ENCODE measurements at regions not wholly inside any gene's neighbourhood (a gene's known extent, or its start where the extent isn't known, plus 50 kb on each side); places are given as distances from the start of the nearest gene placed in this dataset.

DNA sequence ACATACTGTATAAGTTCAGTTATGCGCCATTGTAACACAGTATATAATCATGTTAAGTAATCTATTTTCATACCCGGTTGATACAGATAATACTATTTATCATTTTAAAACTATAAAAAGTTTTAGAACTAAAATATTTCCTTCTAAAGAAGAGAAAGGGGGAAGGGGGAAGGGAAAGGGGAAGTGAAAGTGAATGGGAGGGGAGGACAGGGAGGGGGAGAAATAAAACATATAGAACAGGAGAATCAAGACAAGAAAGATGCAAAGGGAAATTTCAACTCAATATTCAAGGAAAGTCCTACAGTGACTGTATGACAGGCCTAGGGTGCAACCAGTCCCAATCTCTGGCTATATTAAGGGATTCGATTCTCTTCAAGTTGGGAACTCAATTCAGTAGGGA is 1278.8 kb downstream of the MAT2B start:
- no peaks in the 10 kb centered on the region for H3K4me1 ChIP-seq (ENCODE audit: control insufficient read depth in 1 of 2, insufficient read depth in 2 of 2, low read length in 2 of 2)
- H3K27ac ChIP-seq (ENCODE audit: low read length): no peak overlapping the region
- no peaks in the 10 kb centered on the region for H3K27me3 ChIP-seq (ENCODE audit: low read depth, low read length)
- no peak overlapping the region for H3K4me3 ChIP-seq (ENCODE audit: low read depth in 1 of 2, low read length in 2 of 2)
- no peaks in the 10 kb centered on the region for H3K36me3 ChIP-seq (ENCODE audit: control insufficient read depth in 1 of 2, insufficient read depth in 2 of 2, low read length in 2 of 2)
- no peaks in the 10 kb centered on the region for H3K9me3 ChIP-seq (ENCODE audit: control insufficient read depth in 1 of 2, low read length in 2 of 2)

DNA sequence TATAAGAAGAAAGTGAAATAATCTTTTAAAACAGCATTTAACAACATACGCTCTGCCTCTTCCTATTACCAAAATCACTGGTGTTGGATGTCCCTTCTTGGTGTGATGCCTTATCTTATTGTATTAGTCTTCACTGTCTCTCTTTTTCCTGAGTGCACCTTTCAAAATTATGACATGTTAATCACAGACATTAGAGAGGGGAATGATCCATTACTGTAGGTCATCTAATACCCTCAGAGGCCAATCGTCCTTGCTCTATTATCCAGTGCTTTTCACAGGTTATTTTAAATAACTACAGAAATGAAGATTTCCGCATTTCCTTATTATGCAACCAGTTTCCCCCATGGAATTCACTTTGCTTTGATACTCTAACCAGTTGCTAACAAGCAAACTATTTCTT is 1292.7 kb downstream of the MAT2B start:
- H3K9me3 ChIP-seq (ENCODE audit: control insufficient read depth in 1 of 2, low read length in 2 of 2): no peaks in the 10 kb centered on the region
- no peak overlapping the region for H3K4me3 ChIP-seq (ENCODE audit: low read depth in 1 of 2, low read length in 2 of 2)
- H3K36me3 ChIP-seq (ENCODE audit: control insufficient read depth in 1 of 2, insufficient read depth in 2 of 2, low read length in 2 of 2): no peaks in the 10 kb centered on the region
- H3K27ac ChIP-seq (ENCODE audit: low read length): no peak overlapping the region
- no peaks in the 10 kb centered on the region for H3K4me1 ChIP-seq (ENCODE audit: control insufficient read depth in 1 of 2, insufficient read depth in 2 of 2, low read length in 2 of 2)
- H3K27me3 ChIP-seq (ENCODE audit: low read depth, low read length): no peaks in the 10 kb centered on the region

DNA sequence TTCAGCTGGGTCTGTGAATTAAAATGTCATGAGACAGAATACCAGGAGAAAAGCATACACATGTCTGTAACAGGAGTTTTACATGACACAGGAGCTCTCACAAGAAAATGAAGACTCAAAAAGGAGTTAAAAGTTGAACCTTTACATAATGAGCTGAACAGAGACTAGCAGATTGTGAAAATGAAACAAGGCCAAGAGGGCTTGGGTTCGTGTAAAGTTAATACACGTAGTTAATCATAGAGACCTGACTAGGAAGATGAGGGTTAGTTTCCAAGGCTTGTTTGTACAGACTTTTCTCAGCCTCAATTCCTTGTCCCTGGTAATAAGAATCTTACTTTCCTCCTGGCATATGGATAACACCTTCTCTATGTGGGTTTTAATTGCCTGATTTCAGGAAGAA is 1294.0 kb downstream of the MAT2B start:
- H3K4me3 ChIP-seq (ENCODE audit: low read depth in 1 of 2, low read length in 2 of 2): no peak overlapping the region
- no peaks in the 10 kb centered on the region for H3K36me3 ChIP-seq (ENCODE audit: control insufficient read depth in 1 of 2, insufficient read depth in 2 of 2, low read length in 2 of 2)
- no peaks in the 10 kb centered on the region for H3K9me3 ChIP-seq (ENCODE audit: control insufficient read depth in 1 of 2, low read length in 2 of 2)
- no peak overlapping the region for H3K27ac ChIP-seq (ENCODE audit: low read length)
- no peaks in the 10 kb centered on the region for H3K27me3 ChIP-seq (ENCODE audit: low read depth, low read length)
- H3K4me1 ChIP-seq (ENCODE audit: control insufficient read depth in 1 of 2, insufficient read depth in 2 of 2, low read length in 2 of 2): no peaks in the 10 kb centered on the region

DNA sequence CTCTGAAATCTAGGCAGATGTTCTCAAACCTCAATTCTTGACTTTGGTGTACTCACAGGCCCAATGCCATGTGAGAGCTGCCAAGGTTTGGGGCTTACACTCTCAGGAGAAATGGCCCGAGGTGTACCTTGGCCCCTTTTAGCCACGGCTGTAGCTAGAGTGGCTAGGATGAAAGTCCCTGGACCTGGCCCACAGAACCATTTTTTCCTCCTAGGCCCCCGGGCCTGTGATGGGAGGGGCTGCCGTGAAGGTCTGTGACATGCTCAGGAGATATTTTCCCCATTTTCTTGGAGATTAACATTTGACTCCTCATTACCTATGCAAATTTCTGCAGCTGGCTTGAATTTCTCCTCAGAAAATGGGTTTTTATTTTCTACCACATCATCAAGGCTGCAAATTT is 1296.5 kb downstream of the MAT2B start:
- H3K4me1 ChIP-seq (ENCODE audit: control insufficient read depth in 1 of 2, insufficient read depth in 2 of 2, low read length in 2 of 2): no peaks in the 10 kb centered on the region
- no peak overlapping the region for H3K4me3 ChIP-seq (ENCODE audit: low read depth in 1 of 2, low read length in 2 of 2)
- H3K9me3 ChIP-seq (ENCODE audit: control insufficient read depth in 1 of 2, low read length in 2 of 2): no peaks in the 10 kb centered on the region
- no peak overlapping the region for H3K27ac ChIP-seq (ENCODE audit: low read length)
- no peaks in the 10 kb centered on the region for H3K27me3 ChIP-seq (ENCODE audit: low read depth, low read length)
- H3K36me3 ChIP-seq (ENCODE audit: control insufficient read depth in 1 of 2, insufficient read depth in 2 of 2, low read length in 2 of 2): no peaks in the 10 kb centered on the region

DNA sequence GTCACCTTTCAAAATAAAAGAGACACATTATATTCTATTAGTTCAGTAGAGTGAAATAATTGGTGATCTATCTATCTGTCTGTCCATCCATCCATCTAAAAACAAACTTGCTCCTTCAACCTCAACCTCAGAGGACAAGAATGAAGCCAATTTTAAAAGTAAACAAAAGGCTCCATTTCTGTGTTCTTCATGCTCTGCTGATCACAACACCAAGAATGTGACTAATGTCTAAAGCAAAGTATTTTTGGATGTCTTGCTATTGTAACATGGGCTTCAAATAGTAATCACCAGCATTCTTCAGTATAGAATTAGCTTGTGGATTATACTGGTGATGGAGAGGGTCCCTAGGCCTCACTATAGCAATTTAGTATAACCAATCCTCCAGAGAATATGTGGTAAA is 1304.4 kb downstream of the MAT2B start:
- H3K9me3 ChIP-seq (ENCODE audit: control insufficient read depth in 1 of 2, low read length in 2 of 2): no peaks in the 10 kb centered on the region
- no peaks in the 10 kb centered on the region for H3K36me3 ChIP-seq (ENCODE audit: control insufficient read depth in 1 of 2, insufficient read depth in 2 of 2, low read length in 2 of 2)
- no peak overlapping the region for H3K27ac ChIP-seq (ENCODE audit: low read length)
- no peaks in the 10 kb centered on the region for H3K4me1 ChIP-seq (ENCODE audit: control insufficient read depth in 1 of 2, insufficient read depth in 2 of 2, low read length in 2 of 2)
- no peak overlapping the region for H3K4me3 ChIP-seq (ENCODE audit: low read depth in 1 of 2, low read length in 2 of 2)
- no peaks in the 10 kb centered on the region for H3K27me3 ChIP-seq (ENCODE audit: low read depth, low read length)

DNA sequence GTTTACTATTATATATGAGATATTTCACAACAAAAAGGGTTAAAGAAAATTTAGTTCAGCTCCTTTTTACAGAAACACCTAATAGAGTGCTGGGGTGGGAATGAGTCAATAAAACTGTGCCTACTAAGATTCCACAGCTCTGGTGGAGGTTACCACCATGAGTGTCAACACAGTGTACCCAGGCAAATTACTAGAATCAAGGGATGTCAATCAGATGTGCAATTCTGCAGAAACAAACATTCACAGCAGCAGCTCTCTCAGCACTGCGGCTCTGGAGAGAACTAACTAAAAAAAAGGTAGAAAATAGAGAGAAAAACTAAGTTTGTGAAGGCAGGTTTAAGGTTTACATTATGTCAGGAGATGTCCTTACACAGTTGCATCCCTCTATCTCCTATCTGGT is 1313.0 kb downstream of the MAT2B start:
- H3K9me3 ChIP-seq (ENCODE audit: control insufficient read depth in 1 of 2, low read length in 2 of 2): no peaks in the 10 kb centered on the region
- no peak overlapping the region for H3K4me3 ChIP-seq (ENCODE audit: low read depth in 1 of 2, low read length in 2 of 2)
- H3K4me1 ChIP-seq (ENCODE audit: control insufficient read depth in 1 of 2, insufficient read depth in 2 of 2, low read length in 2 of 2): no peaks in the 10 kb centered on the region
- no peaks in the 10 kb centered on the region for H3K27me3 ChIP-seq (ENCODE audit: low read depth, low read length)
- H3K27ac ChIP-seq (ENCODE audit: low read length): no peak overlapping the region
- no peaks in the 10 kb centered on the region for H3K36me3 ChIP-seq (ENCODE audit: control insufficient read depth in 1 of 2, insufficient read depth in 2 of 2, low read length in 2 of 2)

DNA sequence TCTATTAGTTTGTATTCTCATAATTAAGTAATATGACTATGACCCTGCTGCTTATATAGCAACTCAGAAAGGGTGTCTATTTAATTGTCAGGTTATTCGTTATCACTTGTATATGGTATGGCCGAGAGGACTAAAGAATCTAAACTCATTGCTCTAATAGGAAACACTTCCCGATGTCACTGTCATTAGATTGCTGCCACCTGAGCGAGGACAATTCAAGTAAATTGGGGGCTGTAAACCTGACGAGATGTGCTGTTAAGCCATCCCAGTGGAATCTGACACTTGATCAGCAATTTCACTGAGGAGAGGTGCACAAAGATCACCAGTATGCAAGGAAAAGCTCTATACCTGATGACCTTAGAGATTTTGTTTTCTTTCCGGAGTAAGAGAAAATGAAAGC is 1319.3 kb downstream of the MAT2B start:
- H3K4me3 ChIP-seq (ENCODE audit: low read depth in 1 of 2, low read length in 2 of 2): no peak overlapping the region
- H3K27ac ChIP-seq (ENCODE audit: low read length): no peak overlapping the region
- H3K36me3 ChIP-seq (ENCODE audit: control insufficient read depth in 1 of 2, insufficient read depth in 2 of 2, low read length in 2 of 2): no peaks in the 10 kb centered on the region
- H3K9me3 ChIP-seq (ENCODE audit: control insufficient read depth in 1 of 2, low read length in 2 of 2): no peaks in the 10 kb centered on the region
- no peaks in the 10 kb centered on the region for H3K27me3 ChIP-seq (ENCODE audit: low read depth, low read length)
- no peaks in the 10 kb centered on the region for H3K4me1 ChIP-seq (ENCODE audit: control insufficient read depth in 1 of 2, insufficient read depth in 2 of 2, low read length in 2 of 2)

DNA sequence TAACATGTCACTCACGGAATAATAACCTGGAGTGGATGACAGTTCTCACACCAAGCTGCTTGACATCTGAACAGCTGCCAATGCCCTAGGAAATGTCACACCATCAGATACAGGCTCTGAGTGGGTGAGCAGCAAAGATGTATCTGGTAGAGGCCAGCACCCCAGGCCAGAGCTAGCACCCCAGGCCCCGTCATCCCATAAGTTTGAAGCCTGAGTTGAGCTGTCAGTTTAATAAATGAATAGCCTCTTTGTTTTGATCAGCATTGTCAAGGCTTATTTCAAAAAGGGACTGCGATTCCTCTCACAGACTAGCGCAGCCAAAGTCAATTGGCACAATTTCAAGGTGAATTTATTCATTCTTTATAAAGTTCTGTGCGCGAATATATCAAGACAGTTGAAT is 1327.1 kb downstream of the MAT2B start:
- H3K4me1 ChIP-seq (ENCODE audit: control insufficient read depth in 1 of 2, insufficient read depth in 2 of 2, low read length in 2 of 2): no peaks in the 10 kb centered on the region
- no peaks in the 10 kb centered on the region for H3K36me3 ChIP-seq (ENCODE audit: control insufficient read depth in 1 of 2, insufficient read depth in 2 of 2, low read length in 2 of 2)
- H3K4me3 ChIP-seq (ENCODE audit: low read depth in 1 of 2, low read length in 2 of 2): no peak overlapping the region
- H3K9me3 ChIP-seq (ENCODE audit: control insufficient read depth in 1 of 2, low read length in 2 of 2): no peaks in the 10 kb centered on the region
- H3K27ac ChIP-seq (ENCODE audit: low read length): no peak overlapping the region
- H3K27me3 ChIP-seq (ENCODE audit: low read depth, low read length): no peaks in the 10 kb centered on the region

DNA sequence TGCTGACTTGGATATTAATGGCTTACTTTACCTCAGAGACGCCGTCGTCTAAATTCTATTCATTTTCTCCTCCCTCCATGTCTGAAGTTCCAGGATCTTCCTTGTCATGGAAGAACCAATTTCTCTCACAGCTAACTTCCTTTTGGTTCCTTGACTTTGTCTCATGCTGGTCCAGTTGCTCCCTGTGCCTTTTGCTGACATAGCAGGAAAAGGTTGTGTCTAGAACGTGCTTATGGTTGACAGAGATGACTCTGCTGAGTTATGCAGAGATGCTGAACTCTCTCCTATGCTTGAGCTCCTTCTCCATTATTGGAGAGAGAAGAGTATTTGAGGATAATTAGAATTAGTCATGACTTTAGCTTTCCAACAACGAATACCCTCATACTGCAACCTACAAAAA is 1338.9 kb downstream of the MAT2B start:
- no peaks in the 10 kb centered on the region for H3K36me3 ChIP-seq (ENCODE audit: control insufficient read depth in 1 of 2, insufficient read depth in 2 of 2, low read length in 2 of 2)
- H3K4me3 ChIP-seq (ENCODE audit: low read depth in 1 of 2, low read length in 2 of 2): no peak overlapping the region
- H3K9me3 ChIP-seq (ENCODE audit: control insufficient read depth in 1 of 2, low read length in 2 of 2): no peaks in the 10 kb centered on the region
- H3K27me3 ChIP-seq (ENCODE audit: low read depth, low read length): no peaks in the 10 kb centered on the region
- no peak overlapping the region for H3K27ac ChIP-seq (ENCODE audit: low read length)
- H3K4me1 ChIP-seq (ENCODE audit: control insufficient read depth in 1 of 2, insufficient read depth in 2 of 2, low read length in 2 of 2): no peaks in the 10 kb centered on the region

DNA sequence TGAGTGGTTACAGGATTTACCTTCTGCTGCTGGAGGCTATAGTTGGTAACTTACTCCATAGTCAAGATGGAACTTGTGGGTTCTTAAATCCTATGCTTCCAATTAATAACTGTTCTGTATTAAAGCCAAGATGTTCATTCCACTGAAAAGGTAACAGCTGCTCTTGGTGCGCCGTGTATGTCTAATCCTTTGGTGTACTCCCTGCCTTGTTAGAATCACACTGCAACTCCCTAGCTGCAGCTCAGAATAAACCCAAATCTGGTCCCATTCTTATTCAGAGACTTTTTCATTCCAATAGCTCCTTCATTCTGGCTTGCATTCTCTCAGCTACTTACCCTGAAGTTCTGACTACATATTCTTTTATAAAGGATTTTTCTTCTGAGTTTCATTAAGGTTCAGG is 1355.5 kb downstream of the MAT2B start:
- no peaks in the 10 kb centered on the region for H3K27me3 ChIP-seq (ENCODE audit: low read depth, low read length)
- H3K36me3 ChIP-seq (ENCODE audit: control insufficient read depth in 1 of 2, insufficient read depth in 2 of 2, low read length in 2 of 2): no peaks in the 10 kb centered on the region

DNA sequence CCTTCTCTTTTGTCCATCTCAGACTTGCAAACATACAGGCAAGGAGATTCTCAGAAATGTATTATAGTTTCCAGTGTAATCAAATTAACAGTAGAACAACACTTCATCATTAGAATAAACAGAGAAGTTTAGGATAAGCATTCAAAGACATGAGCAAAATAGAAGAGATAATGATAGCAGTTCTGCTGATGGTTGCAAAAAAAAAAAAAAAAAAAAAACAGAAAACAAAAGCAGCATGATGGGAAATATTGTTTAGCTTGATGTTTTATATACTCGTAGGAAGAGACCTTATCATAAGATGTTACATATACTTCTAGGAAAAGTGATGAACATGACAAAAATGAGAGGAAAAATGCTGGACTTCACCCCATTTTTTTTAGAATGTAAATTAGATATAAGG is 1356.2 kb downstream of the MAT2B start:
- Histone ChIP-seq H3K27ac (ENCODE audit: low read length) (no peak overlapping the region), H3K4me3 (ENCODE audit: low read depth in 1 of 2, low read length in 2 of 2) (no peak overlapping the region), H3K36me3 (ENCODE audit: control insufficient read depth in 1 of 2, insufficient read depth in 2 of 2, low read length in 2 of 2) (no peaks in the 10 kb centered on the region), H3K9me3 (ENCODE audit: control insufficient read depth in 1 of 2, low read length in 2 of 2) (no peaks in the 10 kb centered on the region), H3K4me1 (ENCODE audit: control insufficient read depth in 1 of 2, insufficient read depth in 2 of 2, low read length in 2 of 2) (no peaks in the 10 kb centered on the region), H3K27me3 (ENCODE audit: low read depth, low read length) (no peaks in the 10 kb centered on the region)

More for the DNA sequence above, 1355.5 kb downstream of the MAT2B start:
- Histone ChIP-seq H3K9me3 (ENCODE audit: control insufficient read depth in 1 of 2, low read length in 2 of 2) (no peaks in the 10 kb centered on the region), H3K4me3 (ENCODE audit: low read depth in 1 of 2, low read length in 2 of 2) (no peak overlapping the region), H3K27ac (ENCODE audit: low read length) (no peak overlapping the region), H3K4me1 (ENCODE audit: control insufficient read depth in 1 of 2, insufficient read depth in 2 of 2, low read length in 2 of 2) (no peaks in the 10 kb centered on the region)

DNA sequence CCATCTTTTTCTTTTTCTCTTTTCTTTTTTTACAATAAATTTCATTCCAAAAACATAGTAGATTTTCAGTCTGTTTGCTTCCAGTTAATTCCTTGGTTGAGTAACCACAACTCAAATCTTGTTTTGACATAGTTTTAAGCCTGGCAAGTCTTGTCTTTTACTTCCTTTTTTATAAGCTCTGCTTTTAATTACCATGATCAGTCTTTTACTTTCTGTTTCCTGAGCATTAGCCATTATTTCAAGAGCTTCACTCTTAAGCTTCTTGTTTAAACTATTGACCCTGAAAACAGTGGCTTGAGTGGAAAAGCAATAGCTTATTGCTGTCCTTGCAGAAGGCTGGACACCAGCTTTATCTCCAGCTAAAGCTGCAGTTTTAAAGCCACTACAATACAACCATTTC is 1363.3 kb downstream of the MAT2B start:
- H3K4me1 ChIP-seq (ENCODE audit: control insufficient read depth in 1 of 2, insufficient read depth in 2 of 2, low read length in 2 of 2): no peaks in the 10 kb centered on the region
- no peaks in the 10 kb centered on the region for H3K27me3 ChIP-seq (ENCODE audit: low read depth, low read length)
- no peak overlapping the region for H3K27ac ChIP-seq (ENCODE audit: low read length)
- H3K9me3 ChIP-seq (ENCODE audit: control insufficient read depth in 1 of 2, low read length in 2 of 2): no peaks in the 10 kb centered on the region
- no peak overlapping the region for H3K4me3 ChIP-seq (ENCODE audit: low read depth in 1 of 2, low read length in 2 of 2)
- H3K36me3 ChIP-seq (ENCODE audit: control insufficient read depth in 1 of 2, insufficient read depth in 2 of 2, low read length in 2 of 2): no peaks in the 10 kb centered on the region

Data from muscle layer of duodenum (tissue), 2 donors.